ENCODE measurements at regions not wholly inside any gene's neighbourhood (a gene's known extent, or its start where the extent isn't known, plus 50 kb on each side); places are given as distances from the start of the nearest gene placed in this dataset.

- DNase-seq = no peak
These were observed 505.7 kb upstream of the LRATD1 start for GRCh38 chr2:14126846-14127245.

GRCh38 chr2:14127765-14128164, 504.8 kb upstream of the LRATD1 start:
- DNase-seq = no peak

GRCh38 chr2:14132386-14132785, 500.1 kb upstream of the LRATD1 start:
- DNase-seq = no peak

GRCh38 chr2:14134771-14135170, 497.7 kb upstream of the LRATD1 start:
- no peak for DNase-seq

GRCh38 chr2:14136030-14136429, 496.5 kb upstream of the LRATD1 start:
- no peak for DNase-seq

GRCh38 chr2:14137643-14138042, 494.9 kb upstream of the LRATD1 start:
- DNase-seq = no peak

- no peak for DNase-seq
These were observed 492.4 kb upstream of the LRATD1 start for GRCh38 chr2:14140009-14140550.

- no peak for DNase-seq
These were observed 489.1 kb upstream of the LRATD1 start for GRCh38 chr2:14143435-14143834.

GRCh38 chr2:14148216-14148615, 484.3 kb upstream of the LRATD1 start:
- no peak for DNase-seq

- DNase-seq = no peak
These were observed 474.7 kb upstream of the LRATD1 start for GRCh38 chr2:14157816-14158215.

GRCh38 chr2:14180333-14180732, 452.2 kb upstream of the LRATD1 start:
- DNase-seq = no peak

- DNase-seq = no peak
These were observed 450.1 kb upstream of the LRATD1 start for GRCh38 chr2:14182227-14182946.

- DNase-seq = no peak
These were observed 446.6 kb upstream of the LRATD1 start for GRCh38 chr2:14185906-14186305.

- no peak for DNase-seq
These were observed 444.1 kb upstream of the LRATD1 start for GRCh38 chr2:14188446-14188845.

GRCh38 chr2:14189929-14190328, 442.6 kb upstream of the LRATD1 start:
- no peak for DNase-seq

- DNase-seq = no peak
These were observed 438.3 kb upstream of the LRATD1 start for GRCh38 chr2:14194233-14194632.

GRCh38 chr2:14197293-14197692, 435.2 kb upstream of the LRATD1 start:
- DNase-seq = no peak

GRCh38 chr2:14199040-14199439, 433.5 kb upstream of the LRATD1 start:
- no peak for DNase-seq

- DNase-seq = no peak
These were observed 413.2 kb upstream of the LRATD1 start for GRCh38 chr2:14219306-14219705.

GRCh38 chr2:14220101-14220500, 412.4 kb upstream of the LRATD1 start:
- DNase-seq = no peak

- DNase-seq = no peak
These were observed 411.1 kb upstream of the LRATD1 start for GRCh38 chr2:14221466-14221865.

GRCh38 chr2:14223576-14223975, 408.9 kb upstream of the LRATD1 start:
- DNase-seq = no peak

- DNase-seq = no peak
These were observed 401.1 kb upstream of the LRATD1 start for GRCh38 chr2:14231391-14231898.

GRCh38 chr2:14232217-14232616, 400.3 kb upstream of the LRATD1 start:
- DNase-seq = no peak

- no peak for DNase-seq
These were observed 397.6 kb upstream of the LRATD1 start for GRCh38 chr2:14234911-14235310.

All from activated T-cell treated with anti-CD3 and anti-CD28 coated beads, Interleukin-2, amount 50 U/mL, for 1 hour (primary cell).